ENCODE measurements at regions not wholly inside any gene's neighbourhood (a gene's known extent, or its start where the extent isn't known, plus 50 kb on each side); places are given as distances from the start of the nearest gene placed in this dataset.

GRCh38 chr12:125393569-125393968, 328.3 kb downstream of the AACS start:
- no peak for TF ChIP-seq CTCF (IDR thresholded peaks at IDR 0.05)
- H3K4me3 Mint-ChIP-seq, result no peak overlapping the region
- no peak overlapping the region for H3K27ac Mint-ChIP-seq
- no peaks in the 10 kb centered on the region for H3K4me1 Mint-ChIP-seq (ENCODE audit: low read depth)
- no peaks in the 10 kb centered on the region for H3K36me3 Mint-ChIP-seq (ENCODE audit: low read depth)
- peaks cover 47% of the 10 kb centered on the region for H3K9me3 Mint-ChIP-seq
- H3K27me3 Mint-ChIP-seq (ENCODE audit: insufficient read depth), result no peaks in the 10 kb centered on the region; the same call in 1 of the 2 replicates
- no peak for DNase-seq

- H3K4me1 Mint-ChIP-seq (ENCODE audit: low read depth), result no peaks in the 10 kb centered on the region
Measured at GRCh38 chr12:125395583-125396215, 330.5 kb downstream of the AACS start.

GRCh38 chr12:125399489-125399888, 334.3 kb downstream of the AACS start:
- no peak for DNase-seq
- TF ChIP-seq CTCF (IDR thresholded peaks at IDR 0.05), result no peak
- no peak overlapping the region for H3K4me3 Mint-ChIP-seq
- no peaks in the 10 kb centered on the region for H3K4me1 Mint-ChIP-seq (ENCODE audit: low read depth)
- H3K9me3 Mint-ChIP-seq, result peaks cover 16% of the 10 kb centered on the region
- H3K27me3 Mint-ChIP-seq (ENCODE audit: insufficient read depth), result no peaks in the 10 kb centered on the region; the same call in 1 of the 2 replicates
- no peaks in the 10 kb centered on the region for H3K36me3 Mint-ChIP-seq (ENCODE audit: low read depth)
- H3K27ac Mint-ChIP-seq, result no peak overlapping the region

More at GRCh38 chr12:125395583-125396215, 330.5 kb downstream of the AACS start:
- no peak for TF ChIP-seq CTCF (IDR thresholded peaks at IDR 0.05)
- H3K36me3 Mint-ChIP-seq (ENCODE audit: low read depth), result no peaks in the 10 kb centered on the region
- peaks cover 38% of the 10 kb centered on the region for H3K9me3 Mint-ChIP-seq
- H3K4me3 Mint-ChIP-seq, result no peak overlapping the region
- H3K27ac Mint-ChIP-seq, result no peak overlapping the region
- H3K27me3 Mint-ChIP-seq (ENCODE audit: insufficient read depth), result no peaks in the 10 kb centered on the region; the same call in 1 of the 2 replicates
- no peak for DNase-seq

- Mint-ChIP-seq H3K27me3 (ENCODE audit: insufficient read depth) (peaks cover 2% of the 10 kb centered on the region; the same call in 1 of the 2 replicates), H3K4me3 (no peak overlapping the region), H3K9me3 (peaks cover 7% of the 10 kb centered on the region; the same call in 1 of the 2 replicates), H3K4me1 (ENCODE audit: low read depth) (no peaks in the 10 kb centered on the region), H3K36me3 (ENCODE audit: low read depth) (no peaks in the 10 kb centered on the region), H3K27ac (no peak overlapping the region)
- peak; percentile 85 for TF ChIP-seq CTCF (IDR thresholded peaks at IDR 0.05)
- no peak for DNase-seq
Measured at GRCh38 chr12:125402874-125403789, 337.9 kb downstream of the AACS start.

- Mint-ChIP-seq H3K27me3 (ENCODE audit: insufficient read depth) (peaks cover 2% of the 10 kb centered on the region; the same call in 1 of the 2 replicates), H3K36me3 (ENCODE audit: low read depth) (no peaks in the 10 kb centered on the region)
Measured at GRCh38 chr12:125403843-125404242, 338.6 kb downstream of the AACS start.

More at GRCh38 chr12:125403843-125404242, 338.6 kb downstream of the AACS start:
- H3K9me3 Mint-ChIP-seq, result peaks cover 14% of the 10 kb centered on the region; the same call in 1 of the 2 replicates
- DNase-seq, result no peak
- no peak for TF ChIP-seq CTCF (IDR thresholded peaks at IDR 0.05)
- H3K27ac Mint-ChIP-seq, result no peak overlapping the region
- H3K4me1 Mint-ChIP-seq (ENCODE audit: low read depth), result no peaks in the 10 kb centered on the region
- H3K4me3 Mint-ChIP-seq, result no peak overlapping the region
